Right hindlimb (tissue), 1 donor: ENCODE measurements at regions not wholly inside any gene's neighbourhood (a gene's known extent, or its start where the extent isn't known, plus 50 kb on each side); places are given as distances from the start of the nearest gene placed in this dataset.
A peak's percentile ranks its signal among the peaks of the same experiment; 100 is the strongest.

Experiments used
- DNase-seq: peaks from one replicate; pipeline ENCODE4 v3.0.0-alpha.2; 2018

GRCh38 chr5:112668911-112669310 is 68.8 kb upstream of the APC start:
- no peak for DNase-seq

GRCh38 chr5:112669328-112669963 is 68.2 kb upstream of the APC start:
- DNase-seq, result peak; percentile 67

- DNase-seq, result no peak
Measured at GRCh38 chr5:112671687-112672086, 66.0 kb upstream of the APC start.

GRCh38 chr5:112681481-112681908 is 56.2 kb upstream of the APC start:
- DNase-seq, result no peak

GRCh38 chr5:112682621-112683061 is 55.0 kb upstream of the APC start:
- no peak for DNase-seq

GRCh38 chr5:112684121-112684520 is 53.6 kb upstream of the APC start:
- DNase-seq, result no peak

- peak; percentile 36 for DNase-seq
Measured at GRCh38 chr5:112684737-112685136, 52.9 kb upstream of the APC start.

- no peak for DNase-seq
Measured at GRCh38 chr5:112685386-112685785, 52.3 kb upstream of the APC start.

GRCh38 chr5:112685931-112686330 is 51.8 kb upstream of the APC start:
- DNase-seq, result peak; percentile 56

- no peak for DNase-seq
Measured at GRCh38 chr5:112686675-112687074, 51.0 kb upstream of the APC start.

GRCh38 chr5:112687306-112687705 is 50.4 kb upstream of the APC start:
- DNase-seq, result no peak
